OCI-LY7 (cell line): ENCODE measurements at regions not wholly inside any gene's neighbourhood (a gene's known extent, or its start where the extent isn't known, plus 50 kb on each side); places are given as distances from the start of the nearest gene placed in this dataset.

Source experiments
- BruUV-seq: library from RNA; stranded (reverse); fragments of 400-500 nt; replicated peaks from 2 replicates; lab custom pipeline; 2021; lab: Mats Ljungman, UMichigan
- CTCF ChIA-PET: fragments of 300-600 bp; sonication (Branson Sonifier 250); formaldehyde crosslinking; loops from one replicate; lab custom pipeline; 2022; ENCODE audit warnings: antibody characterized with exemption; ENCODE audit not compliant: unreplicated experiment; lab: Charles Lee
- POLR2A ChIA-PET: fragments of 300-600 bp; sonication (Branson Sonifier 250); formaldehyde crosslinking; loops from one replicate; lab custom pipeline; 2022; ENCODE audit warnings: antibody characterized with exemption; lab: Charles Lee
- DNase-seq: peaks from one replicate; pipeline ENCODE4 v3.0.0-alpha.2; 2015; ENCODE audit warnings: low spot score
- H2AFZ ChIP-seq: fragments of 200-600 bp; sonication (generic), shearing (Covaris generic); 2 replicates; pipeline ENCODE4 v1.6.1; 2014; ENCODE audit warnings: mild to moderate bottlenecking, antibody characterized with exemption, low read length, moderate library complexity
- H3K27ac ChIP-seq: fragments of 200-600 bp; sonication (generic); 2 replicates; pipeline ENCODE4 v1.5.1; 2014; ENCODE audit warnings: mixed run types, low read depth, mild to moderate bottlenecking, moderate library complexity, low read length, inconsistent platforms; ENCODE audit not compliant: poor library complexity, severe bottlenecking
- H3K36me3 ChIP-seq: fragments of 200-600 bp; sonication (generic); 2 replicates; pipeline ENCODE4 v1.6.1; 2014; ENCODE audit warnings: mild to moderate bottlenecking, antibody characterized with exemption, low read length, moderate library complexity, mixed read lengths; ENCODE audit not compliant: insufficient read depth
- H3K4me1 ChIP-seq: fragments of 200-600 bp; sonication (generic); 2 replicates; pipeline ENCODE4 v1.5.1; 2014; ENCODE audit warnings: mild to moderate bottlenecking, low read length; ENCODE audit not compliant: insufficient read depth, poor library complexity, severe bottlenecking
- H3K4me2 ChIP-seq: fragments of 200-600 bp; sonication (generic); 2 replicates; pipeline ENCODE4 v1.6.1; 2014; ENCODE audit warnings: mild to moderate bottlenecking, low read length
- H3K4me3 ChIP-seq: fragments of 200-600 bp; sonication (generic); 2 replicates; pipeline ENCODE4 v1.5.1; 2014; ENCODE audit warnings: mild to moderate bottlenecking, low read depth, low read length; ENCODE audit not compliant: poor library complexity, severe bottlenecking
- H3K79me2 ChIP-seq: fragments of 200-600 bp; sonication (generic); 2 replicates; pipeline ENCODE4 v1.6.1; 2016; ENCODE audit warnings: low read depth, mild to moderate bottlenecking, low read length, moderate library complexity, mixed read lengths; ENCODE audit not compliant: insufficient read depth
- H3K9me2 ChIP-seq: fragments of 200-600 bp; sonication (generic); 2 replicates; pipeline ENCODE4 v1.6.1; 2016; ENCODE audit warnings: mild to moderate bottlenecking, low read length, mixed read lengths; ENCODE audit not compliant: insufficient read depth
- H3K9me3 ChIP-seq: fragments of 200-600 bp; sonication (generic); 2 replicates; pipeline ENCODE4 v1.6.1; 2014; ENCODE audit warnings: mild to moderate bottlenecking, mixed run types, low read length, mixed read lengths
- H4K20me1 ChIP-seq: fragments of 200-600 bp; sonication (generic); 2 replicates; pipeline ENCODE4 v1.6.1; 2014; ENCODE audit warnings: mild to moderate bottlenecking, antibody characterized with exemption, low read length, moderate library complexity, mixed read lengths; ENCODE audit not compliant: insufficient read depth
- EZH2phosphoT487 ChIP-seq: fragments of 200-600 bp; sonication (generic); IDR thresholded peaks from 2 replicates; pipeline ENCODE4 v1.6.1; 2018; ENCODE audit warnings: low read depth, borderline replicate concordance, mild to moderate bottlenecking, mixed run types, antibody characterized with exemption, low read length, moderate library complexity, mixed read lengths
- intact Hi-C: fragments of 100-400 bp; cut with micrococcal nuclease; formaldehyde crosslinking; loops from one replicate; pipeline ENCODE4 v1.10.0; 2022; ENCODE audit not compliant: unreplicated experiment
- TF ChIP-seq, protein P1 (sequence below): fragments of 200-600 bp; sonication (generic); conservative IDR thresholded peaks from 2 replicates; pipeline ENCODE4 v1.5.1; 2014; ENCODE audit warnings: mild to moderate bottlenecking, antibody characterized with exemption, low read length, moderate library complexity, mixed read lengths

GRCh38 chr13:20291675-20292074, 59.6 kb upstream of the GJB6 start:
- no peak for TF ChIP-seq EZH2phosphoT487
- TF ChIP-seq, protein P1, sequence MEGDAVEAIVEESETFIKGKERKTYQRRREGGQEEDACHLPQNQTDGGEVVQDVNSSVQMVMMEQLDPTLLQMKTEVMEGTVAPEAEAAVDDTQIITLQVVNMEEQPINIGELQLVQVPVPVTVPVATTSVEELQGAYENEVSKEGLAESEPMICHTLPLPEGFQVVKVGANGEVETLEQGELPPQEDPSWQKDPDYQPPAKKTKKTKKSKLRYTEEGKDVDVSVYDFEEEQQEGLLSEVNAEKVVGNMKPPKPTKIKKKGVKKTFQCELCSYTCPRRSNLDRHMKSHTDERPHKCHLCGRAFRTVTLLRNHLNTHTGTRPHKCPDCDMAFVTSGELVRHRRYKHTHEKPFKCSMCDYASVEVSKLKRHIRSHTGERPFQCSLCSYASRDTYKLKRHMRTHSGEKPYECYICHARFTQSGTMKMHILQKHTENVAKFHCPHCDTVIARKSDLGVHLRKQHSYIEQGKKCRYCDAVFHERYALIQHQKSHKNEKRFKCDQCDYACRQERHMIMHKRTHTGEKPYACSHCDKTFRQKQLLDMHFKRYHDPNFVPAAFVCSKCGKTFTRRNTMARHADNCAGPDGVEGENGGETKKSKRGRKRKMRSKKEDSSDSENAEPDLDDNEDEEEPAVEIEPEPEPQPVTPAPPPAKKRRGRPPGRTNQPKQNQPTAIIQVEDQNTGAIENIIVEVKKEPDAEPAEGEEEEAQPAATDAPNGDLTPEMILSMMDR: no peak
- Histone ChIP-seq H3K79me2 (no peaks in the 10 kb centered on the region), H3K4me2 (no peak overlapping the region), H3K36me3 (no peaks in the 10 kb centered on the region), H2AFZ (no peak overlapping the region), H3K9me3 (no peaks in the 10 kb centered on the region), H3K4me1 (peaks cover 7% of the 10 kb centered on the region), H3K4me3 (no peak overlapping the region), H4K20me1 (no peaks in the 10 kb centered on the region), H3K27ac (no peak overlapping the region), H3K9me2 (no peaks in the 10 kb centered on the region)
- ChIA-PET POLR2A (no interaction called here), CTCF (no interaction called here)
- intact Hi-C loops: no loop called here
- BruUV-seq: no TSS peak
- DNase-seq: no peak

DNA sequence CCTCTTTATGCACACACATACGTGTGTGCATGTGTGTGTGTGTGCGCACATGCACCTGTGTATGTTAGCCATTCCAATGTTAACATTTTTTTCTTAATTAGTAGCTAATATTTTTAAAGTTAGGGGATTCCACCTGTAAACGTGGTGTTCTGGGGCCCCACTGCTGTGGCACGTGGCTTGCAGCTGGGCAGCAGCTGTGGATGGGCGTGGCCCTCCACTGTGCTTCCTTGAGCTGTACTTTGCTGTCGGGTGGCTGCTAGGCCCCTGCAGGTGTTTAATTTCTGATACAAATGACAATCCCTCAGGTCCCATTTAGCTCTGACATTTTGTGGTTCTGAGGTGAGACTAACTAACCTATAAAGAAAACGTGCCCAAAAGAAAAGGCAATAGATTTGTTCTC, 58.9 kb upstream of the GJB6 start:
- CTCF ChIA-PET: no interaction called here
- POLR2A ChIA-PET: interaction anchor here (0.6 kb wide), 1 partner anchor 79 kb away, joined by 4 read pairs; no protein-coding TSS in a partner anchor
- intact Hi-C loops: no loop called here
- no peaks in the 10 kb centered on the region for H3K36me3 ChIP-seq
- H3K4me1 ChIP-seq: peaks cover 7% of the 10 kb centered on the region
- no peaks in the 10 kb centered on the region for H4K20me1 ChIP-seq
- no peak overlapping the region for H3K4me3 ChIP-seq
- no peak for TF ChIP-seq EZH2phosphoT487
- TF ChIP-seq, protein P1: no peak
- H3K4me2 ChIP-seq: no peak overlapping the region
- H3K27ac ChIP-seq: no peak overlapping the region
- no TSS peak for BruUV-seq
- H3K79me2 ChIP-seq: no peaks in the 10 kb centered on the region
- peak; percentile 30 for DNase-seq
- no peaks in the 10 kb centered on the region for H3K9me2 ChIP-seq
- H2AFZ ChIP-seq: no peak overlapping the region
- peaks cover 4% of the 10 kb centered on the region; the same call in 1 of the 2 replicates for H3K9me3 ChIP-seq

DNA sequence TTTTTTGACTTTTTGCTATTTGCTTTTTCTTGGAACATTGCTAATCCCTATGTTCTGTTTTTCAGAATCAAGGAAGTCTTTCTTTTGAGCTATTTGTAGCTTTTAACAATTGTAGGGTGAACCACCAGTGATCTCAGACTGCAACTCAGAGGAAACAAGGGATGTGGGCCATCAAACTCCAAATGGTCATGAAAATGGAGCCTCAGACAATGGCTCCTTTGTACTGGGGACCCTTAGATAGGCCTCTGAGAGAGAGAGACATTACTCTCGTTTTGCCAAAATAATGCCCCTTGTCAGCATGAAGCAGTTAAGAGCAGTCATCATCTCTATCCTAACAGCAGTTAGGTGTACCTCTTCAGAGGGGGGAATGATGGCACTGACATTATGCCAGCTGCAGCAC, 56.4 kb upstream of the GJB6 start:
- CTCF ChIA-PET: no interaction called here
- no TSS peak for BruUV-seq

More for the DNA sequence above, 56.4 kb upstream of the GJB6 start:
- Histone ChIP-seq H3K36me3 (no peaks in the 10 kb centered on the region), H3K9me3 (peaks cover 6% of the 10 kb centered on the region; the same call in 1 of the 2 replicates), H3K4me2 (no peak overlapping the region), H3K27ac (no peak overlapping the region), H3K4me1 (peaks cover 7% of the 10 kb centered on the region), H4K20me1 (no peaks in the 10 kb centered on the region), H3K4me3 (no peak overlapping the region), H3K9me2 (no peaks in the 10 kb centered on the region), H3K79me2 (no peaks in the 10 kb centered on the region), H2AFZ (no peak overlapping the region)
- intact Hi-C loops: no loop called here
- POLR2A ChIA-PET: no interaction called here
- no peak for DNase-seq
- TF ChIP-seq, protein P1: no peak
- no peak for TF ChIP-seq EZH2phosphoT487
